Activated CD8-positive, alpha-beta T cell treated with anti-CD3 and anti-CD28 coated beads for 36 hours (primary cell): ENCODE measurements at regions not wholly inside any gene's neighbourhood (a gene's known extent, or its start where the extent isn't known, plus 50 kb on each side); places are given as distances from the start of the nearest gene placed in this dataset.

Experiments
- ATAC-seq: fragments of 200-7000 bp; cut with Tn5 transposase; one replicate; pipeline ENCODE4 v1.10.0; 2021; ENCODE audit warnings: mild to moderate bottlenecking, moderate library complexity
- CTCF ChIA-PET: fragments of 350-600 bp; sonication (Branson Sonifier 250); formaldehyde crosslinking; loops from one replicate; lab custom pipeline; 2021; ENCODE audit warnings: antibody characterized with exemption; lab: Charles Lee
- POLR2A ChIA-PET: fragments of 350-600 bp; sonication (Branson Sonifier 250); formaldehyde crosslinking; loops from one replicate; lab custom pipeline; 2021; ENCODE audit warnings: antibody characterized with exemption; lab: Charles Lee
- DNase-seq: peaks from one replicate; pipeline ENCODE4 v3.0.0-alpha.2; 2020
- H3K27ac Mint-ChIP-seq: one replicate; pipeline ENCODE4 v1.8.0; 2021; ENCODE audit warnings: mild to moderate bottlenecking, mixed read lengths
- H3K27me3 Mint-ChIP-seq: one replicate; pipeline ENCODE4 v1.8.0; 2021; ENCODE audit warnings: mixed read lengths
- H3K36me3 Mint-ChIP-seq: one replicate; pipeline ENCODE4 v1.8.0; 2021; ENCODE audit warnings: low read depth, mixed read lengths
- H3K4me1 Mint-ChIP-seq: one replicate; pipeline ENCODE4 v1.8.0; 2021; ENCODE audit warnings: low read depth, mixed read lengths
- H3K4me3 Mint-ChIP-seq: one replicate; pipeline ENCODE4 v1.8.0; 2021; ENCODE audit warnings: mild to moderate bottlenecking, moderate library complexity, mixed read lengths
- H3K9me3 Mint-ChIP-seq: one replicate; pipeline ENCODE4 v1.8.0; 2021; ENCODE audit warnings: mixed read lengths
- CTCF ChIP-seq: fragments of 200-600 bp; IDR thresholded peaks from one replicate; pipeline ENCODE4 v1.8.0; 2022; ENCODE audit warnings: antibody characterized with exemption, mild to moderate bottlenecking
- intact Hi-C: fragments of 100-400 bp; cut with micrococcal nuclease; formaldehyde crosslinking; loops from one replicate; pipeline ENCODE4 v1.10.0; 2022

GRCh38 chr2:104648376-104648775 is 205.5 kb upstream of the POU3F3 start:
- H3K27me3 Mint-ChIP-seq, result peaks cover 2% of the 10 kb centered on the region
- CTCF ChIA-PET, result no interaction called here

GRCh38 chr2:104649866-104650265 is 204.0 kb upstream of the POU3F3 start:
- ATAC-seq (no peak), DNase-seq (no peak)
- Mint-ChIP-seq H3K27ac (no peak overlapping the region), H3K27me3 (peaks cover 11% of the 10 kb centered on the region), H3K4me3 (no peak overlapping the region), H3K4me1 (no peaks in the 10 kb centered on the region), H3K9me3 (no peaks in the 10 kb centered on the region), H3K36me3 (no peaks in the 10 kb centered on the region)
- no peak for TF ChIP-seq CTCF
- POLR2A ChIA-PET, result no interaction called here
- CTCF ChIA-PET, result no interaction called here
- intact Hi-C loops, result no loop called here

More at GRCh38 chr2:104648376-104648775, 205.5 kb upstream of the POU3F3 start:
- no peak for TF ChIP-seq CTCF
- DNase-seq, result no peak
- Mint-ChIP-seq H3K4me3 (no peak overlapping the region), H3K4me1 (no peaks in the 10 kb centered on the region), H3K9me3 (no peaks in the 10 kb centered on the region), H3K27ac (no peak overlapping the region), H3K36me3 (no peaks in the 10 kb centered on the region)
- POLR2A ChIA-PET, result no interaction called here
- intact Hi-C loops, result no loop called here
- no peak for ATAC-seq

GRCh38 chr2:104650405-104650996 is 203.4 kb upstream of the POU3F3 start:
- ATAC-seq, result no peak
- no peaks in the 10 kb centered on the region for H3K9me3 Mint-ChIP-seq
- no peak overlapping the region for H3K4me3 Mint-ChIP-seq
- intact Hi-C loops, result no loop called here
- H3K27me3 Mint-ChIP-seq, result peaks cover 14% of the 10 kb centered on the region
- DNase-seq, result no peak
- H3K36me3 Mint-ChIP-seq, result no peaks in the 10 kb centered on the region
- H3K4me1 Mint-ChIP-seq, result no peaks in the 10 kb centered on the region
- CTCF ChIA-PET, result no interaction called here
- POLR2A ChIA-PET, result no interaction called here
- H3K27ac Mint-ChIP-seq, result no peak overlapping the region
- peak; percentile 38 for TF ChIP-seq CTCF

GRCh38 chr2:104654811-104655210 is 199.1 kb upstream of the POU3F3 start:
- H3K27ac Mint-ChIP-seq, result no peak overlapping the region
- ChIA-PET CTCF (no interaction called here), POLR2A (no interaction called here)
- H3K27me3 Mint-ChIP-seq, result peaks cover 29% of the 10 kb centered on the region
- no peak for ATAC-seq
- H3K9me3 Mint-ChIP-seq, result no peaks in the 10 kb centered on the region
- intact Hi-C loops, result no loop called here
- H3K4me3 Mint-ChIP-seq, result no peak overlapping the region
- H3K36me3 Mint-ChIP-seq, result no peaks in the 10 kb centered on the region
- no peak for TF ChIP-seq CTCF
- DNase-seq, result no peak
- peaks cover 7% of the 10 kb centered on the region for H3K4me1 Mint-ChIP-seq

- TF ChIP-seq CTCF, result no peak
Observed at GRCh38 chr2:104656571-104657163, 197.2 kb upstream of the POU3F3 start.

More at GRCh38 chr2:104656571-104657163, 197.2 kb upstream of the POU3F3 start:
- ATAC-seq, result no peak
- Mint-ChIP-seq H3K9me3 (no peaks in the 10 kb centered on the region), H3K4me3 (no peak overlapping the region), H3K27ac (no peak overlapping the region), H3K36me3 (no peaks in the 10 kb centered on the region), H3K27me3 (peaks cover 35% of the 10 kb centered on the region), H3K4me1 (peaks cover 7% of the 10 kb centered on the region)
- no peak for DNase-seq
- ChIA-PET POLR2A (no interaction called here), CTCF (no interaction called here)
- intact Hi-C loops, result no loop called here
